H1 (cell line): ENCODE measurements at regions not wholly inside any gene's neighbourhood (a gene's known extent, or its start where the extent isn't known, plus 50 kb on each side); places are given as distances from the start of the nearest gene placed in this dataset.

ENCODE experiments used
- CTCF ChIA-PET: fragments of 300-600 bp; sonication (Branson Sonifier 250); formaldehyde crosslinking; loops from one replicate; lab custom pipeline; 2021; ENCODE audit not compliant: partially characterized antibody; lab: Charles Lee
- POLR2A ChIA-PET: fragments of 300-600 bp; sonication (Branson Sonifier 250); formaldehyde crosslinking; loops from one replicate; lab custom pipeline; 2021; ENCODE audit warnings: inconsistent platforms; ENCODE audit not compliant: partially characterized antibody; lab: Charles Lee
- DNase-seq, 2 experiments: peaks; one replicate each; pipeline versions ENCODE4 v3.0.0 to v3.0.0-alpha.2; 2010 to 2022; ENCODE audit warnings: low spot score in 2 of 2, low read depth in 1 of 2, mixed read lengths in 1 of 2
- FAIRE-seq: peaks from 2 replicates; lab custom pipeline; 2011; peaks lifted over from hg19 to GRCh38; lab: Jason Lieb, UNC
- H2AFZ ChIP-seq: 2 replicates; pipeline ENCODE4 v1.8.1; 2012; ENCODE audit warnings: low read length, inconsistent platforms
- H2AK5ac ChIP-seq: 2 replicates; pipeline ENCODE4 v1.6.1; 2013; ENCODE audit warnings: low read depth, low read length
- H2BK120ac ChIP-seq: replicated peaks from 2 replicates; pipeline ENCODE3; 2013; ENCODE audit warnings: low read depth, low read length, inconsistent platforms
- H2BK12ac ChIP-seq: 2 replicates; pipeline ENCODE4 v1.6.1; 2013; ENCODE audit warnings: low read depth, low read length
- H2BK15ac ChIP-seq: 2 replicates; pipeline ENCODE4 v1.6.1; 2013; ENCODE audit warnings: low read length
- H2BK20ac ChIP-seq: 2 replicates; pipeline ENCODE4 v1.6.1; 2013; ENCODE audit warnings: low read length
- H2BK5ac ChIP-seq: 2 replicates; pipeline ENCODE4 v1.6.1; 2013; ENCODE audit warnings: low read depth, low read length
- H3K14ac ChIP-seq: 2 replicates; pipeline ENCODE4 v1.6.1; 2013; ENCODE audit warnings: inconsistent platforms; ENCODE audit not compliant: insufficient read length
- H3K18ac ChIP-seq: 2 replicates; pipeline ENCODE4 v1.6.1; 2013; ENCODE audit warnings: low read length; ENCODE audit errors: extremely low read depth
- H3K23ac ChIP-seq: 2 replicates; pipeline ENCODE4 v1.6.1; 2013; ENCODE audit warnings: inconsistent platforms; ENCODE audit not compliant: insufficient read length
- H3K23me2 ChIP-seq: 2 replicates; pipeline ENCODE4 v1.6.1; 2013; ENCODE audit warnings: low read depth, low read length
- H3K27ac ChIP-seq: 2 replicates; pipeline ENCODE4 v1.6.1; 2011; ENCODE audit warnings: low read depth, low read length, inconsistent platforms
- H3K27me3 ChIP-seq, 4 experiments: replicated peaks in 1 of 4; 1 replicate in 1 of 4; 2 replicates in 3 of 4; pipeline versions ENCODE4 v1.6.1 to v1.8.1; 2011 to 2013; ENCODE audit warnings: low read length in 3 of 4, mild to moderate bottlenecking in 3 of 4, inconsistent platforms in 2 of 4, mixed read lengths in 2 of 4, moderate library complexity in 1 of 4; ENCODE audit not compliant: control insufficient read depth in 3 of 4, insufficient read depth in 3 of 4; ENCODE audit errors: extremely low read depth in 1 of 4
- H3K36me3 ChIP-seq, 4 experiments: 2 replicates each; pipeline versions ENCODE4 v1.6.1 to v1.8.1; 2011 to 2013; ENCODE audit warnings: mild to moderate bottlenecking in 4 of 4, low read length in 3 of 4, moderate library complexity in 2 of 4, control low read depth in 1 of 4, inconsistent platforms in 1 of 4; ENCODE audit not compliant: insufficient read depth in 4 of 4, control insufficient read depth in 2 of 4
- H3K4ac ChIP-seq: replicated peaks from 2 replicates; pipeline ENCODE3; 2013; ENCODE audit warnings: low read length, low read depth, mixed read lengths, inconsistent platforms; ENCODE audit not compliant: insufficient read length
- H3K4me1 ChIP-seq, 4 experiments: replicated peaks in 1 of 4; 1 replicate in 1 of 4; 2 replicates in 3 of 4; pipeline versions ENCODE4 v1.6.1 to v1.8.1; 2011 to 2013; ENCODE audit warnings: low read length in 3 of 4, inconsistent platforms in 2 of 4, mixed read lengths in 1 of 4; ENCODE audit not compliant: insufficient read depth in 4 of 4, control insufficient read depth in 3 of 4
- H3K4me2 ChIP-seq, 2 experiments: 2 replicates each; pipeline versions ENCODE4 v1.6.1 to v1.8.1; 2011 to 2013; ENCODE audit warnings: low read depth in 2 of 2, low read length in 2 of 2, control low read depth in 1 of 2, inconsistent platforms in 1 of 2, mild to moderate bottlenecking in 1 of 2; ENCODE audit not compliant: insufficient read depth in 1 of 2
- H3K4me3 ChIP-seq, 4 experiments: fragments of 200-600, 300-600 bp in 1 of 4; sonication (generic), shearing (Covaris generic), sonication (Bioruptor Twin) in 1 of 4; 2 replicates each; pipeline versions ENCODE4 v1.5.1 to v1.8.1; 2011 to 2016; ENCODE audit warnings: low read length in 4 of 4, low read depth in 3 of 4, control low read depth in 2 of 4, inconsistent platforms in 2 of 4, mild to moderate bottlenecking in 2 of 4, mixed read lengths in 1 of 4, moderate library complexity in 1 of 4; ENCODE audit not compliant: insufficient read depth in 2 of 4; ENCODE audit errors: extremely low read depth in 1 of 4
- H3K56ac ChIP-seq: replicated peaks from 2 replicates; pipeline ENCODE3; 2013; ENCODE audit warnings: low read depth, mild to moderate bottlenecking, mixed read lengths, low read length, inconsistent platforms; ENCODE audit not compliant: insufficient read length
- H3K79me1 ChIP-seq: 2 replicates; pipeline ENCODE4 v1.6.1; 2013; ENCODE audit warnings: low read depth, low read length, control low read depth
- H3K79me2 ChIP-seq, 2 experiments: 2 replicates each; pipeline versions ENCODE4 v1.6.1 to v1.8.1; 2012 to 2013; ENCODE audit warnings: low read length in 2 of 2, mild to moderate bottlenecking in 2 of 2, inconsistent platforms in 1 of 2; ENCODE audit not compliant: insufficient read depth in 2 of 2, control insufficient read depth in 1 of 2
- H3K9ac ChIP-seq, 4 experiments: replicated peaks in 1 of 4; 1 replicate in 1 of 4; 2 replicates in 3 of 4; pipeline versions ENCODE4 v1.6.1 to v1.8.1; 2011 to 2013; ENCODE audit warnings: low read depth in 3 of 4, low read length in 3 of 4, control low read depth in 2 of 4, mild to moderate bottlenecking in 2 of 4, moderate library complexity in 2 of 4, inconsistent platforms in 1 of 4; ENCODE audit errors: extremely low read depth in 1 of 4
- H3K9me3 ChIP-seq, 2 experiments: 2 replicates each; pipeline versions ENCODE4 v1.6.1 to v1.8.1; 2012 to 2013; ENCODE audit warnings: mild to moderate bottlenecking in 2 of 2, moderate library complexity in 2 of 2, control low read depth in 1 of 2, inconsistent platforms in 1 of 2, low read depth in 1 of 2, low read length in 1 of 2, mixed read lengths in 1 of 2; ENCODE audit not compliant: insufficient read depth in 2 of 2
- H4K20me1 ChIP-seq, 2 experiments: replicated peaks in 1 of 2; 2 replicates each; pipeline versions ENCODE3 to v1.8.1; 2011 to 2013; ENCODE audit warnings: inconsistent platforms in 2 of 2, low read length in 2 of 2, mild to moderate bottlenecking in 1 of 2; ENCODE audit not compliant: insufficient read depth in 2 of 2, control insufficient read depth in 1 of 2
- H4K5ac ChIP-seq: 2 replicates; pipeline ENCODE4 v1.6.1; 2013; ENCODE audit warnings: low read length, low read depth, mixed read lengths, inconsistent platforms; ENCODE audit not compliant: insufficient read length
- H4K8ac ChIP-seq: 2 replicates; pipeline ENCODE4 v1.8.0; 2013; ENCODE audit warnings: mild to moderate bottlenecking, moderate library complexity, low read length, inconsistent platforms; ENCODE audit not compliant: insufficient read depth; ENCODE audit errors: extremely low read depth
- H4K91ac ChIP-seq: replicated peaks from 2 replicates; pipeline ENCODE3; 2013; ENCODE audit warnings: low read length, mixed read lengths, inconsistent platforms; ENCODE audit not compliant: insufficient read length
- ASH2L ChIP-seq: fragments of 200-600, 300-600 bp; sonication (generic); IDR thresholded peaks from one replicate; pipeline ENCODE4 v1.7.1; 2017; ENCODE audit warnings: low read length
- CHD2 ChIP-seq: IDR thresholded peaks from 2 replicates; pipeline ENCODE4 v1.6.1; 2012; ENCODE audit warnings: low read length, improper control_type of control experiment
- EGR1 ChIP-seq: IDR thresholded peaks from 2 replicates; pipeline ENCODE4 v1.6.1; 2011; ENCODE audit warnings: low read depth, low read length, borderline replicate concordance
- KDM1A ChIP-seq: fragments of 200-600, 300-600 bp; sonication (generic); IDR thresholded peaks from 2 replicates; pipeline ENCODE4 v1.7.1; 2016; ENCODE audit warnings: mild to moderate bottlenecking, low read length, borderline replicate concordance
- POLR2A ChIP-seq, 2 experiments: IDR thresholded peaks; 1 replicate in 1 of 2; 2 replicates in 1 of 2; pipeline ENCODE4 v1.6.1; 2011; ENCODE audit warnings: low read depth in 2 of 2, low read length in 2 of 2, mild to moderate bottlenecking in 2 of 2; ENCODE audit errors: control extremely low read depth in 1 of 2
- POLR2AphosphoS5 ChIP-seq: IDR thresholded peaks from 2 replicates; pipeline ENCODE4 v1.6.1; 2011; ENCODE audit warnings: low read depth, low read length
- SIN3A ChIP-seq, 2 experiments: IDR thresholded peaks in 1 of 2; conservative IDR thresholded peaks in 1 of 2; 2 replicates each; pipeline ENCODE4 v1.6.1; 2011 to 2012; ENCODE audit warnings: low read length in 2 of 2, improper control_type of control experiment in 1 of 2, low read depth in 1 of 2, mild to moderate bottlenecking in 1 of 2
- SP4 ChIP-seq: IDR thresholded peaks from 2 replicates; pipeline ENCODE4 v1.6.1; 2012; ENCODE audit warnings: low read length, inconsistent platforms
- TAF1 ChIP-seq: IDR thresholded peaks from 2 replicates; pipeline ENCODE4 v1.6.1; 2011; ENCODE audit warnings: mild to moderate bottlenecking, low read depth, low read length
- TBP ChIP-seq: IDR thresholded peaks from 2 replicates; pipeline ENCODE4 v1.6.1; 2011; ENCODE audit warnings: low read depth, low read length, improper control_type of control experiment
- WGBS, 2 experiments: shearing (Covaris generic) in 1 of 2; methylation state at CpG; one replicate each; pipeline versions ENCODE4 v1.1.6 to v1.1.7; 2013 to 2015; ENCODE audit warnings: low lambda C conversion rate in 2 of 2, mixed read lengths in 2 of 2, inconsistent platforms in 1 of 2, low coverage in 1 of 2, missing lambda C conversion rate in 1 of 2; ENCODE audit not compliant: insufficient replicate concordance in 2 of 2, insufficient coverage in 1 of 2, insufficient read length in 1 of 2; ENCODE audit errors: extremely low coverage in 1 of 2, missing lambda C conversion rate in 1 of 2; 5-methylcytosine and 5-hydroxymethylcytosine counted together
- TF ChIP-seq, protein P1 (sequence below): IDR thresholded peaks from 2 replicates; pipeline ENCODE4 v1.6.1; 2012; ENCODE audit warnings: low read length, inconsistent platforms
- TF ChIP-seq, protein P2 (sequence below), 3 experiments: IDR thresholded peaks; 1 replicate in 2 of 3; 2 replicates in 1 of 3; pipeline versions ENCODE4 v1.5.1 to v1.6.1; 2011; ENCODE audit warnings: low read length in 3 of 3, mild to moderate bottlenecking in 3 of 3, inconsistent platforms in 2 of 3, low read depth in 1 of 3, moderate library complexity in 1 of 3; ENCODE audit not compliant: insufficient read depth in 1 of 3; ENCODE audit errors: control extremely low read depth in 1 of 3

DNA sequence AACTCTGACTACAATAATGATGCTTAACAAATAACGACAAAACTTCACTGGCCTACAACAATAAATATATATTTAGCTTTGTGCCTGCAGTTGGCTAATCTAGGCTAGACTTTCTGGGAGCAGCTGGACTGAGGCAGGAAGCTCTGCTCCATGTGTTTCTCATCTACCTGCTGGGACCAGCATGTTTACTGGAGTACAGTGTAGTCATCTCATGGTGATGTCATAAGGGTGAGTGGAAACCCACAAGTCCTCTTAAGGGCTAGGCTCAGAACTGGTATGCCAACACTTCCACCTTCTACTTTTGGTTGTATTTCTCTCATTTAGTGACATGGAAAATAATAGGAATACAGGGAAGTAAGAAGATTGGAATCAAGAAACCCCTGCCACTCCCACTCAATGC, 85.7 kb upstream of the NIPBL start:
- POLR2A ChIA-PET: no interaction called here
- TF ChIP-seq POLR2A (IDR thresholded peaks at IDR 0.05; ENCODE audit: control extremely low read depth in 1 of 2, low read depth in 2 of 2, low read length in 2 of 2) (no peak), TAF1 (no peak), KDM1A (no peak), EGR1 (no peak), SP4 (no peak), CHD2 (no peak), POLR2AphosphoS5 (no peak), TBP (no peak), SIN3A (conservative IDR thresholded peaks at IDR 0.05 in 1 of 2, IDR thresholded peaks at IDR 0.05 in 1 of 2; ENCODE audit: low read depth in 1 of 2, low read length in 2 of 2) (no peak), ASH2L (no peak)
- TF ChIP-seq, protein P1, sequence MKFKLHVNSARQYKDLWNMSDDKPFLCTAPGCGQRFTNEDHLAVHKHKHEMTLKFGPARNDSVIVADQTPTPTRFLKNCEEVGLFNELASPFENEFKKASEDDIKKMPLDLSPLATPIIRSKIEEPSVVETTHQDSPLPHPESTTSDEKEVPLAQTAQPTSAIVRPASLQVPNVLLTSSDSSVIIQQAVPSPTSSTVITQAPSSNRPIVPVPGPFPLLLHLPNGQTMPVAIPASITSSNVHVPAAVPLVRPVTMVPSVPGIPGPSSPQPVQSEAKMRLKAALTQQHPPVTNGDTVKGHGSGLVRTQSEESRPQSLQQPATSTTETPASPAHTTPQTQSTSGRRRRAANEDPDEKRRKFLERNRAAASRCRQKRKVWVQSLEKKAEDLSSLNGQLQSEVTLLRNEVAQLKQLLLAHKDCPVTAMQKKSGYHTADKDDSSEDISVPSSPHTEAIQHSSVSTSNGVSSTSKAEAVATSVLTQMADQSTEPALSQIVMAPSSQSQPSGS: no peak
- TF ChIP-seq, protein P2, sequence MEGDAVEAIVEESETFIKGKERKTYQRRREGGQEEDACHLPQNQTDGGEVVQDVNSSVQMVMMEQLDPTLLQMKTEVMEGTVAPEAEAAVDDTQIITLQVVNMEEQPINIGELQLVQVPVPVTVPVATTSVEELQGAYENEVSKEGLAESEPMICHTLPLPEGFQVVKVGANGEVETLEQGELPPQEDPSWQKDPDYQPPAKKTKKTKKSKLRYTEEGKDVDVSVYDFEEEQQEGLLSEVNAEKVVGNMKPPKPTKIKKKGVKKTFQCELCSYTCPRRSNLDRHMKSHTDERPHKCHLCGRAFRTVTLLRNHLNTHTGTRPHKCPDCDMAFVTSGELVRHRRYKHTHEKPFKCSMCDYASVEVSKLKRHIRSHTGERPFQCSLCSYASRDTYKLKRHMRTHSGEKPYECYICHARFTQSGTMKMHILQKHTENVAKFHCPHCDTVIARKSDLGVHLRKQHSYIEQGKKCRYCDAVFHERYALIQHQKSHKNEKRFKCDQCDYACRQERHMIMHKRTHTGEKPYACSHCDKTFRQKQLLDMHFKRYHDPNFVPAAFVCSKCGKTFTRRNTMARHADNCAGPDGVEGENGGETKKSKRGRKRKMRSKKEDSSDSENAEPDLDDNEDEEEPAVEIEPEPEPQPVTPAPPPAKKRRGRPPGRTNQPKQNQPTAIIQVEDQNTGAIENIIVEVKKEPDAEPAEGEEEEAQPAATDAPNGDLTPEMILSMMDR (IDR thresholded peaks at IDR 0.05; ENCODE audit: control extremely low read depth in 1 of 3, insufficient read depth in 1 of 3, low read depth in 1 of 3, low read length in 3 of 3): no peak

More for the DNA sequence above, 85.7 kb upstream of the NIPBL start:
- Histone ChIP-seq H3K79me1 (no peaks in the 10 kb centered on the region), H3K9ac (no peak overlapping the region; a peak in 1 of 7 replicates), H2AK5ac (no peak overlapping the region), H3K56ac (no peak overlapping the region), H3K23ac (no peak overlapping the region), H3K23me2 (no peaks in the 10 kb centered on the region), H4K20me1 (no peaks in the 10 kb centered on the region), H3K27ac (no peak overlapping the region), H3K4me2 (no peak overlapping the region), H3K4me1 (no peaks in the 10 kb centered on the region), H3K27me3 (no peaks in the 10 kb centered on the region), H4K91ac (no peak overlapping the region), H2BK120ac (no peak overlapping the region), H2BK12ac (no peak overlapping the region), H3K4ac (no peak overlapping the region), H4K8ac (no peak overlapping the region), H3K79me2 (no peaks in the 10 kb centered on the region), H3K36me3 (no peaks in the 10 kb centered on the region), H4K5ac (no peak overlapping the region), H2AFZ (no peak overlapping the region), H2BK5ac (no peak overlapping the region), H3K18ac (no peak overlapping the region), H2BK15ac (no peak overlapping the region), H3K4me3 (no peak overlapping the region), H3K9me3 (no peaks in the 10 kb centered on the region), H2BK20ac (no peak overlapping the region), H3K14ac (no peak overlapping the region)
- DNase-seq (no peak), FAIRE-seq (no peak)
- 100% methylated on average over 1 of the region's 1 CpG; no CpG with 5 or more reads in 1 of the 2 experiments for WGBS, 2 experiments
- CTCF ChIA-PET: interaction anchor here (1.3 to 1.7 kb wide), 2 partner anchors 13 to 51 kb away, joined by 4 to 5 read pairs; no protein-coding TSS in a partner anchor
